Adrenal gland (tissue), 9 donors: ENCODE measurements at regions not wholly inside any gene's neighbourhood (a gene's known extent, or its start where the extent isn't known, plus 50 kb on each side); places are given as distances from the start of the nearest gene placed in this dataset.

Experiments
- DNase-seq, 7 donors: peaks; one replicate each; pipeline ENCODE4 v3.0.0-alpha.2; 2019 to 2020
- H3K27ac ChIP-seq, 5 donors: fragments of 200-600 bp; sonication (generic) in 4 of 5; 1 replicate in 3 of 5; 2 replicates in 2 of 5; pipeline versions ENCODE4 v1.5.1 to v1.8.0; 2016 to 2020; ENCODE audit warnings: mild to moderate bottlenecking in 1 of 5
- H3K27me3 ChIP-seq: fragments of 200-600 bp; 2 replicates; pipeline ENCODE4 v1.8.0; 2021
- H3K36me3 ChIP-seq, 2 donors: fragments of 200-600 bp; replicated peaks in 1 of 2; 1 replicate in 1 of 2; 2 replicates in 1 of 2; pipeline versions ENCODE4 v1.5.1 to v1.8.0; 2018 to 2022
- H3K4me1 ChIP-seq, 2 donors: fragments of 200-600 bp; replicated peaks in 1 of 2; 1 replicate in 1 of 2; 2 replicates in 1 of 2; pipeline versions ENCODE4 v1.5.1 to v1.8.0; 2018 to 2021
- H3K4me3 ChIP-seq, 4 donors: fragments of 200-600 bp; sonication (generic) in 3 of 4; one replicate each; pipeline ENCODE4 v1.5.1; 2016 to 2018
- H3K9me3 ChIP-seq, 3 donors: fragments of 200-600 bp; sonication (generic) in 1 of 3; replicated peaks in 1 of 3; 1 replicate in 2 of 3; 2 replicates in 1 of 3; pipeline versions ENCODE4 v1.5.1 to v1.8.0; 2016 to 2021
- POLR2A ChIP-seq, 2 donors: fragments of 450-650 bp; IDR thresholded peaks; one replicate each; pipeline ENCODE4 v1.6.1; 2017; ENCODE audit warnings: antibody characterized with exemption in 2 of 2, mild to moderate bottlenecking in 2 of 2, moderate library complexity in 1 of 2
- WGBS, 4 donors: extraction: QIAGEN DNeasy Blood & Tissue Kit in 2 of 4; methylation state at CpG; one replicate each; pipeline versions ENCODE4 v1.1.5 to v1.1.7; 2013 to 2017; 5-methylcytosine and 5-hydroxymethylcytosine counted together
- intact Hi-C, 2 donors: fragments of 100-400 bp; cut with DNase I; formaldehyde crosslinking; loops; one replicate each; pipeline versions ENCODE4 v1.14.1 to v1.15.0; 2022 to 2023
- TF ChIP-seq, protein P1 (sequence below), 6 experiments: fragments of 450-650 bp in 4 of 6; fragments of 200-600 bp in 2 of 6; sonication (generic) in 1 of 6; IDR thresholded peaks; 1 replicate in 5 of 6; 2 replicates in 1 of 6; pipeline versions ENCODE4 v1.5.1 to v1.8.0; 2016 to 2021; ENCODE audit warnings: antibody characterized with exemption in 6 of 6, mild to moderate bottlenecking in 2 of 6, moderate library complexity in 1 of 6
- donor health status: healthy with polysubstance abuse.
- donor health status: Bipolar disorder and iron deficiency.
- donor health status: DM: yes; HTN: yes; CAD: no.
- donor health status: DM: no; HTN: no; CAD: no.
- donor health status: DM: no; HTN: no; CAD: no.

DNA sequence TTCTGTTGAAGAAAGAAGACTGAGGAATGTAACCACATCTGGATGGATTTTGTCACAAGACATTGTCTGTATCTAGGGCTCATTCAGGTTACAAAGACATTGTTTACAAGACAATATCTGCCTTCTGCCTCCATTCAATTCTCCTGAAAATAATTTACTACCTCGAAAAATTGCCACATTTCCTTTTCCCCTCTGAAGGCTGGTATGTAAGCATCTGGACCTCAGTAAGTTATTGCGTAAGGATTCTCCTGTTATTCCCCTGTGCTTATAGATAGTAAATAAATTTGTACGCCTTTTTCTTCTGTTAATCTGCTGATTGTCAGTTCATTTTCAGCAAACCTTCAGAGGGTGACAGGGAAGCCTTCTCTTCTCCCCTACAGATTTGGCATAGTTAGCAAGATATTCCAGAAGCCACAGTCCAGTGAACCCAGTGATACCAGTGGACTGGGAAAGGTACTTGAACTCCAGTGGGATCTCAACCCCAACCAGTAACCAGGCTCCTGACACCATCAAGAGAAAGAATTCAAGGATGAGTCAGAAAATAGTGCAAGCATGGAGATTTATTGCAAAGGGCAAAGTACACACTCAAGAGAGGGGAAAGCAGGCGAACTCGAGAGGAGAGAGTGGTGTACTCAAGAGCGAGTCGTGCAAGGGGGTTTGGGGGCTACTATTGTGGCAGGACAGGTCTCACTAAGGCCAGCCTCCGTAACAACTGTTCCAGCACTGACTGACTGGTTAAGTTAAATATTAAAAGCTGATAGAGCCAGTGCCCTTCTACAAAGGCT, 706.9 kb upstream of the GHITM start:
- DNase-seq, result no peak
- no peak for TF ChIP-seq POLR2A (IDR thresholded peaks at IDR 0.05)
- TF ChIP-seq, protein P1, sequence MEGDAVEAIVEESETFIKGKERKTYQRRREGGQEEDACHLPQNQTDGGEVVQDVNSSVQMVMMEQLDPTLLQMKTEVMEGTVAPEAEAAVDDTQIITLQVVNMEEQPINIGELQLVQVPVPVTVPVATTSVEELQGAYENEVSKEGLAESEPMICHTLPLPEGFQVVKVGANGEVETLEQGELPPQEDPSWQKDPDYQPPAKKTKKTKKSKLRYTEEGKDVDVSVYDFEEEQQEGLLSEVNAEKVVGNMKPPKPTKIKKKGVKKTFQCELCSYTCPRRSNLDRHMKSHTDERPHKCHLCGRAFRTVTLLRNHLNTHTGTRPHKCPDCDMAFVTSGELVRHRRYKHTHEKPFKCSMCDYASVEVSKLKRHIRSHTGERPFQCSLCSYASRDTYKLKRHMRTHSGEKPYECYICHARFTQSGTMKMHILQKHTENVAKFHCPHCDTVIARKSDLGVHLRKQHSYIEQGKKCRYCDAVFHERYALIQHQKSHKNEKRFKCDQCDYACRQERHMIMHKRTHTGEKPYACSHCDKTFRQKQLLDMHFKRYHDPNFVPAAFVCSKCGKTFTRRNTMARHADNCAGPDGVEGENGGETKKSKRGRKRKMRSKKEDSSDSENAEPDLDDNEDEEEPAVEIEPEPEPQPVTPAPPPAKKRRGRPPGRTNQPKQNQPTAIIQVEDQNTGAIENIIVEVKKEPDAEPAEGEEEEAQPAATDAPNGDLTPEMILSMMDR (IDR thresholded peaks at IDR 0.05), result no peak
- intact Hi-C loops, result no loop called here
- Histone ChIP-seq H3K4me3 (no peak overlapping the region), H3K27ac (no peak overlapping the region), H3K4me1 (no peaks in the 10 kb centered on the region), H3K36me3 (no peaks in the 10 kb centered on the region), H3K9me3 (no peaks in the 10 kb centered on the region), H3K27me3 (no peaks in the 10 kb centered on the region)
- WGBS, 4 donors, result 73 to 79% (median 78%) methylated on average over 8 of the region's 8 CpGs

DNA sequence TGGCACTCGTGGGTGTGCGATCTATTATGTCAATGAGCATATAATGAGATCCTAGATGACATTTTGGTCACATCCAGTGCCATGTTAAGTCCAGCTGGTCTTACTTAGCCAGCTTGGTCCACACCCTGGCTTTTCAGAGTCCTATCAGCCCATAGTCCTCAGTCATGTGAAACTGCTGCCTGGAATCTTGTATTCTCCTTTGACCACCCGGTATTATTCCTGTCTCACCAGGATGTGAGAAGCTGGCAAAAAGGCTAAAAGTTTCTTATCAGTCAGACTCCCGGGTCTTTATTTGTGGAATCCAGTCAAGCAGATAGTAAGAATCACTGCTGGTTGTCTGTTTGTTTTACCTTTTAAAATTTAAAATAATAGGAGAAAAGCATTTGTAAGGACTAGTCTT, 705.6 kb upstream of the GHITM start:
- WGBS, 4 donors, result 75 to 87% (median 82%) methylated on average over 4 of the region's 4 CpGs
- Histone ChIP-seq H3K27ac (no peak overlapping the region), H3K36me3 (no peaks in the 10 kb centered on the region), H3K27me3 (no peaks in the 10 kb centered on the region), H3K4me3 (no peak overlapping the region), H3K4me1 (no peaks in the 10 kb centered on the region), H3K9me3 (no peaks in the 10 kb centered on the region)
- TF ChIP-seq POLR2A (IDR thresholded peaks at IDR 0.05), result no peak
- TF ChIP-seq, protein P1 (IDR thresholded peaks at IDR 0.05), result no peak
- no peak for DNase-seq
- intact Hi-C loops, result no loop called here

DNA sequence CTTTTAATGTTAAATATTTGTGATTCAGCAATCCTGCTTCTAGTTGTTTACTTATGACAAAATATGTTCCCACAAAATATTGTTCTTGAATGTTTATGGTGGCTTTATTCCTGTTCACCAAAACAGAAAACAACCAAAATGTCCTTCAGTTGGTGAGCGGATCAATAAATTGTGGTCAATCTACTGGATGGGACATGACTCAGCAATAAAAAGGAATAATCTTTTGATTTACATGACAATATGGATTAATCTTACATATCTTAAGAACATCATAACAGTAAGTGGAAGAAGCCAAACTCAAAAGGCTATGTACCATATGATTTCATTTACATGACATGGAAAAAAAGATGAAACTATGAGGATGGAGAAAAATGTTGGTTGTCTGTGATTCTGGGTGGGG, 691.3 kb upstream of the GHITM start:
- intact Hi-C loops, result no loop called here
- Histone ChIP-seq H3K4me1 (no peaks in the 10 kb centered on the region), H3K4me3 (no peak overlapping the region), H3K27me3 (no peaks in the 10 kb centered on the region), H3K36me3 (no peaks in the 10 kb centered on the region), H3K27ac (no peak overlapping the region), H3K9me3 (no peaks in the 10 kb centered on the region)
- WGBS, 4 donors, result 86 to 95% (median 92%) methylated on average over 1 of the region's 1 CpG
- no peak for DNase-seq
- TF ChIP-seq POLR2A (IDR thresholded peaks at IDR 0.05), result no peak
- TF ChIP-seq, protein P1 (IDR thresholded peaks at IDR 0.05), result no peak

DNA sequence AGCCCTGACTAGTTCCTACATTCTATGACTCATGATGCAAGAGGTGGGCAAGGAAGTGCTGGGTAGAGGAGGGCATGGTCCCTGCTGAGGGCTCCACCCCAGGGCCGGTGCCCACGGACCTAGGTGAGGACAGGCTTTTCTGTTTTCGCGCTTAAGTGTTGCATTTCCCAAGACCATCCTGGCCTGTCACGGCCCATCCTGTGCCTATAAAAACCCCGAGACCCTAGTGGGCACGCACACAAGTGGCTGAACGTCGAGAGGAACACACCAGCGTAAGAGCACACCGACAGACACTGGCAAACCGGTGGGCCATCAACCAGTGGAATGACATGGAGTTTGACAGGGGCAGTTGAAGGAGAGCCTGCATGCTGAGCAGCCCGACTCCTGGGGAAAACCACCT, 680.7 kb upstream of the GHITM start:
- intact Hi-C loops, result no loop called here
- Histone ChIP-seq H3K27me3 (no peaks in the 10 kb centered on the region), H3K4me1 (no peaks in the 10 kb centered on the region), H3K27ac (no peak overlapping the region), H3K4me3 (no peak overlapping the region), H3K36me3 (no peaks in the 10 kb centered on the region), H3K9me3 (no peaks in the 10 kb centered on the region)
- WGBS, 4 donors, result 83 to 93% (median 87%) methylated on average over 13 of the region's 13 CpGs
- DNase-seq, result no peak
- no peak for TF ChIP-seq POLR2A (IDR thresholded peaks at IDR 0.05)
- TF ChIP-seq, protein P1 (IDR thresholded peaks at IDR 0.05), result no peak
